Spleen (tissue), 11 donors: ENCODE measurements at regions not wholly inside any gene's neighbourhood (a gene's known extent, or its start where the extent isn't known, plus 50 kb on each side); places are given as distances from the start of the nearest gene placed in this dataset.
"Not testable (repeated sequence)": the region's sequence is repeated elsewhere in the genome, so short reads cannot be mapped to it uniquely, and the experiment has no call there.

ENCODE experiments used
- DNase-seq: peaks from one replicate; pipeline ENCODE4 v3.0.0-alpha.2; 2020
- H3K27ac ChIP-seq, 8 donors: fragments of 200-600 bp; sonication (generic) in 7 of 8; 1 replicate in 4 of 8; 2 replicates in 4 of 8; pipeline versions ENCODE4 v1.5.0 to v1.8.0; 2016 to 2021; ENCODE audit warnings: inconsistent platforms in 4 of 8, mild to moderate bottlenecking in 4 of 8, moderate library complexity in 1 of 8
- H3K27me3 ChIP-seq, 7 donors: fragments of 200-600 bp; sonication (generic) in 6 of 7; replicated peaks in 1 of 7; 1 replicate in 4 of 7; 2 replicates in 3 of 7; pipeline versions ENCODE4 v1.5.0 to v1.8.0; 2016 to 2021; ENCODE audit warnings: inconsistent platforms in 3 of 7, mild to moderate bottlenecking in 1 of 7
- H3K36me3 ChIP-seq, 6 donors: fragments of 200-600 bp; sonication (generic) in 5 of 6; 1 replicate in 4 of 6; 2 replicates in 2 of 6; pipeline versions ENCODE4 v1.5.0 to v1.8.0; 2016 to 2021; ENCODE audit warnings: inconsistent platforms in 2 of 6
- H3K4me1 ChIP-seq, 6 donors: fragments of 200-600 bp; sonication (generic) in 5 of 6; 1 replicate in 3 of 6; 2 replicates in 3 of 6; pipeline versions ENCODE4 v1.5.0 to v1.8.0; 2016 to 2021; ENCODE audit warnings: inconsistent platforms in 3 of 6
- H3K4me3 ChIP-seq, 8 donors: fragments of 200-600 bp; sonication (generic) in 7 of 8; 1 replicate in 4 of 8; 2 replicates in 4 of 8; pipeline versions ENCODE4 v1.5.0 to v1.8.0; 2016 to 2021; ENCODE audit warnings: inconsistent platforms in 4 of 8, mild to moderate bottlenecking in 4 of 8, moderate library complexity in 2 of 8
- H3K9me3 ChIP-seq, 8 donors: fragments of 200-600 bp; sonication (generic) in 7 of 8; 1 replicate in 4 of 8; 2 replicates in 4 of 8; pipeline versions ENCODE4 v1.5.0 to v1.8.0; 2016 to 2021; ENCODE audit warnings: inconsistent platforms in 4 of 8
- CTCF ChIP-seq, 11 experiments: fragments of 200-600 bp in 7 of 11; fragments of 450-650 bp in 4 of 11; sonication (generic) in 4 of 11; IDR thresholded peaks in 8 of 11; conservative IDR thresholded peaks in 3 of 11; 1 replicate in 7 of 11; 2 replicates in 4 of 11; pipeline versions ENCODE4 v1.4.0 to v1.8.0; 2016 to 2021; ENCODE audit warnings: antibody characterized with exemption in 11 of 11, inconsistent platforms in 4 of 11, mild to moderate bottlenecking in 1 of 11
- POLR2A ChIP-seq, 3 donors: fragments of 450-650 bp; IDR thresholded peaks; one replicate each; pipeline ENCODE4 v1.5.1; 2017; ENCODE audit warnings: antibody characterized with exemption in 3 of 3, mild to moderate bottlenecking in 1 of 3
- POLR2AphosphoS5 ChIP-seq, 3 donors: sonication (generic); formaldehyde crosslinking; IDR thresholded peaks; one replicate each; pipeline ENCODE4 v1.5.1; 2017; ENCODE audit warnings: antibody characterized with exemption in 3 of 3
- WGBS, 5 donors: extraction: QIAGEN DNeasy Blood & Tissue Kit in 3 of 5; methylation state at CpG; one replicate each; pipeline versions ENCODE4 v1.1.5 to v1.1.7; 2013 to 2018; 5-methylcytosine and 5-hydroxymethylcytosine counted together
- intact Hi-C: fragments of 100-400 bp; cut with DNase I; formaldehyde crosslinking; loops from one replicate; pipeline ENCODE4 v1.15.0; 2023; ENCODE audit warnings: low total_unique reads
- donor health status: healthy with polysubstance abuse.
- donor health status: DM: no; HTN: no; CAD: no; lungs with moderate emphysema.
- donor health status: DM: no; HTN: no; CAD: no.
- donor health status: Bipolar disorder and iron deficiency.
- donor health status: healthy.
- donor health status: DM: no; HTN: no; CAD: no.
- donor health status: DM: yes; HTN: yes; CAD: no.

- Histone ChIP-seq H3K36me3 (no peaks in the 10 kb centered on the region), H3K27ac (no peak overlapping the region), H3K27me3 (no peaks in the 10 kb centered on the region), H3K4me1 (no peaks in the 10 kb centered on the region), H3K4me3 (no peak overlapping the region), H3K9me3 (peaks cover 0 to 2% (median 0%) of the 10 kb centered on the region in 8 donors)
- no peak for DNase-seq
- intact Hi-C loops, result no loop called here
- TF ChIP-seq POLR2AphosphoS5 (IDR thresholded peaks at IDR 0.05) (no peak), POLR2A (IDR thresholded peaks at IDR 0.05) (no peak), CTCF (IDR thresholded peaks at IDR 0.05 in 8 of 11, conservative IDR thresholded peaks at IDR 0.05 in 3 of 11) (no peak)
- WGBS, 5 donors, result 54 to 69% (median 64%) methylated on average over 3 of the region's 3 CpGs
Measured at GRCh38 chr2:16911746-16912145, 246.1 kb upstream of the CYRIA start.

DNA sequence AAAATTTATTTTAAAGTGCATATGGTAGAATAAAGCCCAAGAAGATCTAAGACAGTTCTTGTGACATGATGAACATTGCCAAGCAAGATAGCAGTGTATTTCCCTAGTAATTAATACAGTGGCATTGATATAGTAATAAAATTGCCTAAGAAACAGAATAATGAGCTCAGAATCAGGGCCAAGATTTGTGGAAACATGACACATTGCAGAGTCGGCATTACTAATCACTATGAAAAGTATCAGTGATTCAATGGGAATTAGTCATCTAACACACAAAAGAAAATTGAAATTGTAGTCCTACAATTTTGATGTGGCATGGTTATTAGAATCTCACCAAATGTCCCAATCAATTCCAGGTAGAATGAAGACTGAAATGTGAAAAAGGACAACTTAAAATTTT lies 243.0 kb upstream of the CYRIA start:
- 42 to 88% (median 85%) methylated on average over 1 of the region's 1 CpG for WGBS, 5 donors

DNA sequence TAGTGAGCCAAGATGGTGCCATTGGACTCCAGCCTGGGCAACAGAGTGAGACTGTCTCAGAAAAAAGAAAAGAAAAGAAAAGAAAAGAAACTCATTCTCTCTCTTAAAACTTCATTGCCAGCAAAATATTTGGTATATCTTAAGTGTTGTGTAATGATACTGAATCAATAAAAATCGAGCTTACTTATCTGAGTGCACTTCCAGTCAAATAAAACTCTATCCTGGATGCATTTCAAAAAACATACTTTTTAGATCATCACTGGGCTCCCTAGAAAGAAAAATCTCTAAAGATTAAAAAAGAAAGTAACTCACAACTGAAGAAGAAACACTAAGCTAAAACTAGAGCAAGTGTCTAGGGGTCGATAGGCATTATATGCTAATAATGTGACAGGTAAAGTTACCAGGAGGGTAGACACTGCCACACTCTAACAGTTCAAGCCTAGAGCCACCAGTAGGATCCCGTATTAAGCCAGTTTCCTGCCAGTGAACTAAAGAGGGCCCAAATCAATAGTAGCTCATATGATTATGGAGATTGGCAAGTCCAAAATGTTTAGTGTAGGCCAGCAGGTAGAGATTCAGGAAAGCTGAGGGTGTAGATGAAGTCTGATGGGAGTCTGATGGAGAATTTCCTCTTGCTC lies 242.1 kb upstream of the CYRIA start:
- Histone ChIP-seq H3K9me3 (peaks cover 0 to 2% (median 0%) of the 10 kb centered on the region in 8 donors), H3K27me3 (no peaks in the 10 kb centered on the region), H3K36me3 (no peaks in the 10 kb centered on the region), H3K4me3 (no peak overlapping the region), H3K27ac (no peak overlapping the region), H3K4me1 (no peaks in the 10 kb centered on the region)
- 71 to 84% (median 73%) methylated on average over 3 of the region's 3 CpGs for WGBS, 5 donors
- intact Hi-C loops, result no loop called here
- TF ChIP-seq POLR2A (IDR thresholded peaks at IDR 0.05) (no peak), POLR2AphosphoS5 (IDR thresholded peaks at IDR 0.05) (no peak), CTCF (IDR thresholded peaks at IDR 0.05 in 8 of 11, conservative IDR thresholded peaks at IDR 0.05 in 3 of 11) (no peak)
- no peak for DNase-seq

More for the DNA sequence above, 243.0 kb upstream of the CYRIA start:
- H3K27me3 ChIP-seq, result no peaks in the 10 kb centered on the region
- intact Hi-C loops, result no loop called here
- no peak for TF ChIP-seq CTCF (IDR thresholded peaks at IDR 0.05 in 8 of 11, conservative IDR thresholded peaks at IDR 0.05 in 3 of 11)
- no peak for TF ChIP-seq POLR2A (IDR thresholded peaks at IDR 0.05)
- TF ChIP-seq POLR2AphosphoS5 (IDR thresholded peaks at IDR 0.05), result no peak
- DNase-seq, result no peak
- no peak overlapping the region for H3K4me3 ChIP-seq
- H3K36me3 ChIP-seq, result no peaks in the 10 kb centered on the region
- H3K9me3 ChIP-seq, result peaks cover 0 to 2% (median 0%) of the 10 kb centered on the region in 8 donors
- no peaks in the 10 kb centered on the region for H3K4me1 ChIP-seq
- no peak overlapping the region for H3K27ac ChIP-seq

DNA sequence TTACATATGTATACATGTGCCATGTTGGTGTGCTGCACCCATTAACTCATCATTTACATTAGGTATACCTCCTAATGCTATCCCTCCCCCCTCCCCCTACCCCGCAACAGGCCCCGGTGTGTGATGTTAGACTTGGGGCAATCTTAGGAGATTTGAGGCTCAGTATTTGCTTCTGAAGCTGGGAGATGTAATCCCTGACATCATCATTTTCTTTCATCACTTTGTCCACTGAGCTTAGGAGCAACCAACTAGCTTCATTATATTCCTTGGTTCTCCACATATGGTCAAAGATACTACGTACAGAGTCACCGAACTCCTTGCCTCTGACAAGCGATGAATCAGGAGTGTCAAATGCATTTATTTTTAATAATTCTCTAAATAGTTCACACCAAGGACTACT lies 239.7 kb upstream of the CYRIA start:
- DNase-seq, H3K4me3 ChIP-seq, H3K27me3 ChIP-seq, intact Hi-C loops, H3K9me3 ChIP-seq, H3K4me1 ChIP-seq, H3K36me3 ChIP-seq, H3K27ac ChIP-seq: not testable (repeated sequence)
- WGBS, 5 donors, result 83 to 97% (median 96%) methylated on average over 5 of the region's 5 CpGs
